GM21619 (cell line): ENCODE measurements at regions not wholly inside any gene's neighbourhood (a gene's known extent, or its start where the extent isn't known, plus 50 kb on each side); places are given as distances from the start of the nearest gene placed in this dataset.
"Not testable (repeated sequence)": the region's sequence is repeated elsewhere in the genome, so short reads cannot be mapped to it uniquely, and the experiment has no call there.

ENCODE experiments used
- ATAC-seq: cut with Tn5 transposase; IDR thresholded peaks from one replicate; pipeline ENCODE4 v1.9.1; 2021; ENCODE audit not compliant: unreplicated experiment

- ATAC-seq: no peak
These were observed 419.8 kb upstream of the CHD1 start for GRCh38 chr5:99348597-99348996.

GRCh38 chr5:99339758-99340157 is 411.0 kb upstream of the CHD1 start:
- not testable (repeated sequence) for ATAC-seq

GRCh38 chr5:99334936-99335335 is 406.1 kb upstream of the CHD1 start:
- ATAC-seq: no peak

GRCh38 chr5:99331061-99331460 is 402.3 kb upstream of the CHD1 start:
- ATAC-seq: no peak

GRCh38 chr5:99320436-99320835 is 391.6 kb upstream of the CHD1 start:
- ATAC-seq: no peak

- no peak for ATAC-seq
These were observed 388.3 kb upstream of the CHD1 start for GRCh38 chr5:99317136-99317535.

GRCh38 chr5:99316484-99316883 is 387.7 kb upstream of the CHD1 start:
- no peak for ATAC-seq

- ATAC-seq: no peak
These were observed 386.8 kb upstream of the CHD1 start for GRCh38 chr5:99315413-99316183.

- no peak for ATAC-seq
These were observed 385.9 kb upstream of the CHD1 start for GRCh38 chr5:99314721-99315120.

- ATAC-seq: no peak
These were observed 379.3 kb upstream of the CHD1 start for GRCh38 chr5:99308131-99308530.

- ATAC-seq: no peak
These were observed 376.3 kb upstream of the CHD1 start for GRCh38 chr5:99305045-99305580.

GRCh38 chr5:99285606-99286005 is 356.8 kb upstream of the CHD1 start:
- ATAC-seq: no peak

GRCh38 chr5:99275128-99275527 is 346.3 kb upstream of the CHD1 start:
- no peak for ATAC-seq

GRCh38 chr5:99272576-99272975 is 343.8 kb upstream of the CHD1 start:
- ATAC-seq: no peak

GRCh38 chr5:99258819-99259218 is 330.0 kb upstream of the CHD1 start:
- ATAC-seq: no peak

- ATAC-seq: no peak
These were observed 319.3 kb upstream of the CHD1 start for GRCh38 chr5:99248066-99248465.

- no peak for ATAC-seq
These were observed 318.5 kb upstream of the CHD1 start for GRCh38 chr5:99247346-99247745.

- no peak for ATAC-seq
These were observed 314.3 kb upstream of the CHD1 start for GRCh38 chr5:99243111-99243510.

- no peak for ATAC-seq
These were observed 311.1 kb upstream of the CHD1 start for GRCh38 chr5:99239826-99240360.

- no peak for ATAC-seq
These were observed 262.5 kb upstream of the CHD1 start for GRCh38 chr5:99191206-99191745.

GRCh38 chr5:99187611-99188010 is 258.8 kb upstream of the CHD1 start:
- ATAC-seq: no peak

GRCh38 chr5:99179206-99179605 is 250.4 kb upstream of the CHD1 start:
- no peak for ATAC-seq
